WTC11 (cell line): ENCODE measurements at regions not wholly inside any gene's neighbourhood (a gene's known extent, or its start where the extent isn't known, plus 50 kb on each side); places are given as distances from the start of the nearest gene placed in this dataset.

Experiments used
- ATAC-seq: fragments of 200-7000 bp; cut with Tn5 transposase; 2 replicates; pipeline ENCODE4 v1.10.0; 2021; ENCODE audit warnings: mild to moderate bottlenecking, moderate library complexity
- CTCF ChIA-PET: fragments of 300-600 bp; sonication (Branson Sonifier 250); formaldehyde crosslinking; loops from one replicate; lab custom pipeline; 2021; ENCODE audit warnings: antibody characterized with exemption; lab: Charles Lee
- POLR2A ChIA-PET: fragments of 350-600 bp; sonication (Branson Sonifier 250); formaldehyde crosslinking; loops from one replicate; lab custom pipeline; 2021; ENCODE audit warnings: antibody characterized with exemption; lab: Charles Lee
- DNase-seq: peaks from one replicate; pipeline ENCODE4 v3.0.0; 2021; ENCODE audit warnings: low spot score
- H3K27ac Mint-ChIP-seq: 2 replicates; pipeline ENCODE4 v1.8.0; 2021; ENCODE audit warnings: mixed read lengths
- H3K27me3 Mint-ChIP-seq: 2 replicates; pipeline ENCODE4 v1.8.0; 2021; ENCODE audit warnings: low read depth, mild to moderate bottlenecking, moderate library complexity, mixed read lengths
- H3K36me3 Mint-ChIP-seq: 2 replicates; pipeline ENCODE4 v1.8.0; 2021; ENCODE audit warnings: mixed read lengths
- H3K4me1 Mint-ChIP-seq: 2 replicates; pipeline ENCODE4 v1.8.0; 2022; ENCODE audit warnings: mixed read lengths
- H3K4me3 Mint-ChIP-seq: 2 replicates; pipeline ENCODE4 v1.8.0; 2021; ENCODE audit warnings: mild to moderate bottlenecking, moderate library complexity, mixed read lengths
- H3K9me3 Mint-ChIP-seq: 2 replicates; pipeline ENCODE4 v1.8.0; 2021; ENCODE audit warnings: mixed read lengths
- ARID4B ChIP-seq: sonication (generic); formaldehyde crosslinking; IDR thresholded peaks from 2 replicates; pipeline ENCODE4 v1.8.0; 2023; ENCODE audit warnings: missing genetic modification reagents, mild to moderate bottlenecking, borderline replicate concordance
- ATF1 ChIP-seq: sonication (generic); formaldehyde crosslinking; IDR thresholded peaks from 2 replicates; pipeline ENCODE4 v1.8.1; 2023; ENCODE audit warnings: mild to moderate bottlenecking, moderate library complexity, missing genetic modification reagents
- FOXJ3 ChIP-seq: sonication (generic); formaldehyde crosslinking; IDR thresholded peaks from 2 replicates; pipeline ENCODE4 v1.9.0; 2021; ENCODE audit warnings: missing genetic modification reagents, mild to moderate bottlenecking, borderline replicate concordance
- FOXP1 ChIP-seq: sonication (generic); formaldehyde crosslinking; IDR thresholded peaks from 2 replicates; pipeline ENCODE4 v1.8.0; 2022; ENCODE audit warnings: missing genetic modification reagents, mild to moderate bottlenecking, moderate library complexity, borderline replicate concordance
- KAT7 ChIP-seq: sonication (generic); formaldehyde crosslinking; IDR thresholded peaks from 2 replicates; pipeline ENCODE4 v1.8.1; 2023; ENCODE audit warnings: missing genetic modification reagents, mild to moderate bottlenecking, borderline replicate concordance
- NR3C1 ChIP-seq: sonication (generic); formaldehyde crosslinking; conservative IDR thresholded peaks from 2 replicates; pipeline ENCODE4 v1.8.1; 2023; ENCODE audit warnings: low read depth, mild to moderate bottlenecking, missing genetic modification reagents
- PREB ChIP-seq: sonication (generic); formaldehyde crosslinking; IDR thresholded peaks from 2 replicates; pipeline ENCODE4 v1.8.1; 2022; ENCODE audit warnings: mild to moderate bottlenecking, missing genetic modification reagents, moderate library complexity, borderline replicate concordance
- PRRX2 ChIP-seq: fragments of 250-450 bp; sonication (Bioruptor Pico); IDR thresholded peaks from 2 replicates; pipeline ENCODE4 v1.8.0; 2021; ENCODE audit warnings: mild to moderate bottlenecking
- SMAD4 ChIP-seq: sonication (generic); formaldehyde crosslinking; IDR thresholded peaks from 2 replicates; pipeline ENCODE4 v1.8.0; 2022; ENCODE audit warnings: mild to moderate bottlenecking, missing genetic modification reagents
- SP1 ChIP-seq: sonication (generic); formaldehyde crosslinking; conservative IDR thresholded peaks from 2 replicates; pipeline ENCODE4 v1.8.1; 2022; ENCODE audit warnings: missing genetic modification reagents
- TEAD1 ChIP-seq: sonication (generic); formaldehyde crosslinking; IDR thresholded peaks from 2 replicates; pipeline ENCODE4 v1.8.0; 2022; ENCODE audit warnings: mild to moderate bottlenecking, missing genetic modification reagents
- TP53 ChIP-seq: sonication (generic); formaldehyde crosslinking; IDR thresholded peaks from 2 replicates; pipeline ENCODE4 v1.8.1; 2023; ENCODE audit warnings: mild to moderate bottlenecking, missing genetic modification reagents
- ZNF138 ChIP-seq: sonication (generic); formaldehyde crosslinking; conservative IDR thresholded peaks from 2 replicates; pipeline ENCODE4 v1.8.1; 2022; ENCODE audit warnings: mild to moderate bottlenecking, moderate library complexity, missing genetic modification reagents
- ZNF232 ChIP-seq: sonication (generic); formaldehyde crosslinking; IDR thresholded peaks from 2 replicates; pipeline ENCODE4 v1.8.0; 2022; ENCODE audit warnings: mild to moderate bottlenecking, missing genetic modification reagents
- ZNF532 ChIP-seq: fragments of 250-450 bp; sonication (Bioruptor Pico); IDR thresholded peaks from 2 replicates; pipeline ENCODE4 v1.9.0; 2021; ENCODE audit warnings: mild to moderate bottlenecking, borderline replicate concordance
- TF ChIP-seq, protein P1 (sequence below): sonication (generic); formaldehyde crosslinking; IDR thresholded peaks from 2 replicates; pipeline ENCODE4 v1.8.0; 2022; ENCODE audit warnings: mild to moderate bottlenecking, missing genetic modification reagents
- TF ChIP-seq, protein P2 (sequence below): sonication (generic); formaldehyde crosslinking; IDR thresholded peaks from 2 replicates; pipeline ENCODE4 v1.8.1; 2023; ENCODE audit warnings: mild to moderate bottlenecking, moderate library complexity, missing genetic modification reagents
- TF ChIP-seq, protein P3 (sequence below): fragments of 250-450 bp; sonication (Bioruptor Pico); IDR thresholded peaks from 2 replicates; pipeline ENCODE4 v1.9.0; 2021; ENCODE audit warnings: moderate library complexity, mild to moderate bottlenecking, inconsistent platforms, borderline replicate concordance

GRCh38 chr22:47331750-47332149, 569.3 kb downstream of the TBC1D22A start:
- DNase-seq (no peak), ATAC-seq (no peak)
- H3K36me3 Mint-ChIP-seq: peaks cover 15% of the 10 kb centered on the region
- no peak overlapping the region for H3K27ac Mint-ChIP-seq
- TF ChIP-seq TP53 (CRISPR knock-in tag) (no peak), KAT7 (CRISPR knock-in tag) (no peak), FOXJ3 (CRISPR knock-in tag) (no peak), SMAD4 (CRISPR knock-in tag) (no peak), PREB (no peak), ZNF138 (CRISPR knock-in tag) (no peak), FOXP1 (no peak), PRRX2 (CRISPR knock-in tag) (no peak), ZNF532 (CRISPR knock-in tag) (no peak), NR3C1 (CRISPR knock-in tag) (no peak), TEAD1 (CRISPR knock-in tag) (no peak), ARID4B (CRISPR knock-in tag) (no peak), SP1 (CRISPR knock-in tag) (no peak), ATF1 (CRISPR knock-in tag) (no peak), ZNF232 (CRISPR knock-in tag) (no peak)
- TF ChIP-seq, protein P1, sequence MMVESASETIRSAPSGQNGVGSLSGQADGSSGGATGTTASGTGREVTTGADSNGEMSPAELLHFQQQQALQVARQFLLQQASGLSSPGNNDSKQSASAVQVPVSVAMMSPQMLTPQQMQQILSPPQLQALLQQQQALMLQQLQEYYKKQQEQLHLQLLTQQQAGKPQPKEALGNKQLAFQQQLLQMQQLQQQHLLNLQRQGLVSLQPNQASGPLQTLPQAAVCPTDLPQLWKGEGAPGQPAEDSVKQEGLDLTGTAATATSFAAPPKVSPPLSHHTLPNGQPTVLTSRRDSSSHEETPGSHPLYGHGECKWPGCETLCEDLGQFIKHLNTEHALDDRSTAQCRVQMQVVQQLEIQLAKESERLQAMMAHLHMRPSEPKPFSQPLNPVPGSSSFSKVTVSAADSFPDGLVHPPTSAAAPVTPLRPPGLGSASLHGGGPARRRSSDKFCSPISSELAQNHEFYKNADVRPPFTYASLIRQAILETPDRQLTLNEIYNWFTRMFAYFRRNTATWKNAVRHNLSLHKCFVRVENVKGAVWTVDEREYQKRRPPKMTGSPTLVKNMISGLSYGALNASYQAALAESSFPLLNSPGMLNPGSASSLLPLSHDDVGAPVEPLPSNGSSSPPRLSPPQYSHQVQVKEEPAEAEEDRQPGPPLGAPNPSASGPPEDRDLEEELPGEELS (CRISPR knock-in tag): no peak
- TF ChIP-seq, protein P2, sequence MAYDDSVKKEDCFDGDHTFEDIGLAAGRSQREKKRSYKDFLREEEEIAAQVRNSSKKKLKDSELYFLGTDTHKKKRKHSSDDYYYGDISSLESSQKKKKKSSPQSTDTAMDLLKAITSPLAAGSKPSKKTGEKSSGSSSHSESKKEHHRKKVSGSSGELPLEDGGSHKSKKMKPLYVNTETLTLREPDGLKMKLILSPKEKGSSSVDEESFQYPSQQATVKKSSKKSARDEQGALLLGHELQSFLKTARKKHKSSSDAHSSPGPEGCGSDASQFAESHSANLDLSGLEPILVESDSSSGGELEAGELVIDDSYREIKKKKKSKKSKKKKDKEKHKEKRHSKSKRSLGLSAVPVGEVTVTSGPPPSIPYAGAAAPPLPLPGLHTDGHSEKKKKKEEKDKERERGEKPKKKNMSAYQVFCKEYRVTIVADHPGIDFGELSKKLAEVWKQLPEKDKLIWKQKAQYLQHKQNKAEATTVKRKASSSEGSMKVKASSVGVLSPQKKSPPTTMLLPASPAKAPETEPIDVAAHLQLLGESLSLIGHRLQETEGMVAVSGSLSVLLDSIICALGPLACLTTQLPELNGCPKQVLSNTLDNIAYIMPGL: no peak
- TF ChIP-seq, protein P3, sequence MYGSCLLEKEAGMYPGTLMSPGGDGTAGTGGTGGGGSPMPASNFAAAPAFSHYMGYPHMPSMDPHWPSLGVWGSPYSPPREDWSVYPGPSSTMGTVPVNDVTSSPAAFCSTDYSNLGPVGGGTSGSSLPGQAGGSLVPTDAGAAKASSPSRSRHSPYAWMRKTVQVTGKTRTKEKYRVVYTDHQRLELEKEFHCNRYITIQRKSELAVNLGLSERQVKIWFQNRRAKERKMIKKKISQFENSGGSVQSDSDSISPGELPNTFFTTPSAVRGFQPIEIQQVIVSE (CRISPR knock-in tag): no peak
- peaks cover 52% of the 10 kb centered on the region for H3K9me3 Mint-ChIP-seq
- peaks cover 5% of the 10 kb centered on the region; the same call in 1 of the 2 replicates for H3K27me3 Mint-ChIP-seq
- H3K4me1 Mint-ChIP-seq: no peaks in the 10 kb centered on the region
- ChIA-PET POLR2A (no interaction called here), CTCF (no interaction called here)
- H3K4me3 Mint-ChIP-seq: no peak overlapping the region
